GM18511 (cell line): ENCODE measurements at regions not wholly inside any gene's neighbourhood (a gene's known extent, or its start where the extent isn't known, plus 50 kb on each side); places are given as distances from the start of the nearest gene placed in this dataset.
"Not testable (repeated sequence)": the region's sequence is repeated elsewhere in the genome, so short reads cannot be mapped to it uniquely, and the experiment has no call there.

ENCODE experiments used
- ATAC-seq: cut with Tn5 transposase; IDR thresholded peaks from one replicate; pipeline ENCODE4 v1.9.1; 2021; ENCODE audit warnings: mild to moderate bottlenecking, moderate library complexity; ENCODE audit not compliant: unreplicated experiment

DNA sequence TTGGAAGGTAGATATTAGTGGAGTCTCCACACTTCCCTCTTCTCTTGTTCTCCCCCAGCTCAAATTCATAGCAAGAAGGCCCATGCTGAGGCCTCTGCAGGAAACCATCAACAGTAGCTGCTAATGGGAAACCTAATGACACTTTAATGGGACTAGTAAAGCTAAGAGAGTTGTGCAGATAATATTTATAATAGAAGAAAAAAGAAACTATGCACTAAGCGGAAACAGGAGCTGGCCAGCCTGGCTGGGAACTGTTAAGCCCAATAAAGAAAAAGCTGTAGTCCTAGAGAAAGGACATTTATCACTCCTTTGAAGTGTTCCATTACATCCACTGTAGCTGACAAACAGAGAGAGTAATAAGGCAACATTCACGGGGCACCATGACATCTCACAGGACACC lies 229.6 kb downstream of the IGSF11 start:
- ATAC-seq: no peak

DNA sequence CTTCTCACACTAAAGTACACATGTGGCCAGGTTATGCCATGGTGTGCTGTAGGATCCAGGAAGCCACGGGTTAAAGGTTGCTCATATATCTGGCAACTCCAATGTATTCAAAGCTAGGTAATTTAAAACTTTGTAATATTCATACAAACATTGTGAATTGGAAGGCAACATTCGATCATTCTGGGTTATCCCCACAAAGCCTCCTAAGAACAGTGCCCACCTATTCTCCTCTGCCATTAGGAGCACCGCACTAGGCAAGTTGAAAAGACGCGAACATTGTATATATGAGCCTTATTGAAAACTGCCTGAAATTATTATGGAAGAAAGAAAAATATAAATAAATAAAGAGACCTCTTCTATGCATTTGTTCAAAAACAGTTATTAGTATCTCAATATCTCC lies 228.2 kb downstream of the IGSF11 start:
- ATAC-seq: no peak

DNA sequence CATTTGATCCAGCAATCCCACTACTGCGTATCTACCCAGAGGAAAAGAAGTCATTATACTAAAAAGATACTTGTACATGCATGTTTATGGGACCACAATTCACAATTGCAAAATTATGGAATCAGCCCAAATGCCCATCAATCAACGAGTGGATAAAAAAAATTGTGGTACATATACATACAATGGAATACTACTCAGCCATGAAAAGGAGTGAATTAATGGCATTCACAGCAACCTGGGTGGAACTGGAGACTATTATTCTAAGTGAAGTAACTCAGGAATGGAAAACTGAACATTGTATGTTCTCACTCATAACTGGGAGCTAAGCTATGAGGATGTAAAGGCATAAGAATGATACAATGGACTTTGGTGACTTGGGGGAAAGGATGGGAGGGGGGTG lies 227.3 kb downstream of the IGSF11 start:
- not testable (repeated sequence) for ATAC-seq

DNA sequence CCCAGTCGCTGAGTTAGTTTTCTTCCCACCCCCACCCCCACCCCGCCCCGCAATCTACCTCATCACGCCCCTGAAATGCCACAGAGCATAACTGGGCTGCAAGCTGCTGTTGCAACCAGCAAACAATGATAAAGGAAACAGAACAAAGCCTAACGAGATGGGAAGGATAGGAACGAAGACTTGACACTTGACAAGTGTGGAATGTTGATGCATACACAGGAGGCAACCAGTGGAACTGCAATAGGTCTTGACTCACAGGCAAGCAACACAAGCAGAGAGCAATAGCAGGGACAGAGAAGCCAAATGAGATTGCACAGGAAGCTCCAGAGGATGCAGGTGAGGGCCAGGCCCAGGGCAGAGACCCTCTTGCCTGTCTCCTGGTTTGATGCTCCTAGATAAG lies 225.9 kb downstream of the IGSF11 start:
- ATAC-seq: no peak

DNA sequence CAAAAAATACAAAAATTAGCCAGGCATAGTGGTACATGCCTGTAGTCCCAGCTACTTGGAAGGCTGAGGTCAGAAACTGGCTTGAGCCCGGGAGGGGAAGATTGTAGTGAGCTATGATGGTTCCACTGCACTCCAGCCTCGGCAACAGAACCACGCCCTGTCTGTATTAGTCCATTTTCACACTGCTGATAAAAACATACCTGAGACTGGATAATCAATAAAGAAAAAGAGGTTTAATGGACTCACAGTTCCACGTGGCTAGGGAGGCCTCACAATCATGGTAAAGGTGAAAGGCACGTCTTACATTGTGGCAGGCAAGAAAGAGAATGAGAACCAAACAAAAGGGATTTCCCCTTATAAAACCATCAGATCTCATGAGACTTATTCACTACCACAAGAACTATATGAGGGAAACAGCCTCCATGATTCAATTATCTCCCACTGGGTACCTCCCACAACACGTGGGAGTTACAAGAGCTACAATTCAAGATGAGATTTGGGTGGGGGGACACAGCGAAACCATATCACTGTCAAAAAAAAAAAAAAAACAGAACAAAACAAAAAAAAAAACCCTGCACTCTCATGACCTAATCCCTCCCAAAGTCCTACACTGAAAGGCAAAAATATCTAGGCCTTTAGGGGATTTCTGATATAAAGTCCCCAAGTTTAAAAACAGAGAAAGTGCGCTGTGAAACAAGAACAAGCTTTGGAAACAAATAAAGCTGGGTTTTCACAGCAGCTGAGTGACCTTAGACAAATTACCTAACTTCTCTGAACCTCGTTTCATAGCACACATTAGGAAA lies 224.7 kb downstream of the IGSF11 start:
- ATAC-seq: peak; percentile 62

DNA sequence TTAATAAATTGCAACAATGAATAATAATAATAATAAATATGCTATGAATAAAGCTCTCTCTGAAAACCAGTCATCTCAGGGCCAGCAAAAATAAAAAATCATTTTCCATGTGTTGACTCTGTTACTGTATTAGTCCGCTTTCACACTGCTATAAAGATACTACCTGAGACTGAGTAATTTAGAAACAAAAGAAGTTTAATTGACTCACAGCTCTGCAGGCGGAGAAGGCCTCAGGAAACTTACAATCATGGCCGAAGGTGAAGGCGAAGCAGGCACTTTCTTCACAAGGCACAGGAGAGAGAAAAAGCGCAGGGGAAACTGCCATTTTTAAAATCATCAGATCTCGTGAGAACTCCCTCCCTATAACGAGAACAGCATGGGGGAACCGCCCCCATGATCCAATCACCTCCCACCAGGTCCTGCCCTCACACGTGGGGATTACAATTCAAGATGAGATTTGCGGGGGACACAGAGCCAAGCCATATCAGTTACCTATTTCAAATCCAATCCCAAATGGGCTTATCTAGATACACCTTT lies 224.1 kb downstream of the IGSF11 start:
- peak; percentile 16 for ATAC-seq

DNA sequence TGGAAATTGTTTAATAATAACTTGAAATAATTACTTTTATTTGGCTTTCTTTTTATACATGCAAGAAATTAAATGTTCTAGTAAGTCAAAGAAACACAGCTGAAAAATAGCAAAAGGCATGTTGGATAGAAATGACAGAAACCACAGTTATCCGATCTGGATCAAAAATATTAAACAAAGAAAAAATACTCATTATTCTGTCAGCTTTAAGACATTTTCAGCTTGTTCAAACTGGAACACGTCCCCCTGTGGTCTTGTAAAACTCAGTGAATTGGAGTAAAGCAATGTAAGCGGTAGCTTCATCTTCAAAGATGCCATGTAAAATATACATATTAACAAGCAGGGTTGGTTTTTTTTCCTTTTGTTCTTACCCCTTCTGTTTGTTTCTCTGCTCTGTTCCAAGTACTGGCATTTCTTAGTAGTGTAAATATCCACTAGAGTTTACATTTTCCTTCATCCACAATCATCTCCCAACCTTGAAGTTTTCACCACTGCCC lies 223.4 kb downstream of the IGSF11 start:
- no peak for ATAC-seq

DNA sequence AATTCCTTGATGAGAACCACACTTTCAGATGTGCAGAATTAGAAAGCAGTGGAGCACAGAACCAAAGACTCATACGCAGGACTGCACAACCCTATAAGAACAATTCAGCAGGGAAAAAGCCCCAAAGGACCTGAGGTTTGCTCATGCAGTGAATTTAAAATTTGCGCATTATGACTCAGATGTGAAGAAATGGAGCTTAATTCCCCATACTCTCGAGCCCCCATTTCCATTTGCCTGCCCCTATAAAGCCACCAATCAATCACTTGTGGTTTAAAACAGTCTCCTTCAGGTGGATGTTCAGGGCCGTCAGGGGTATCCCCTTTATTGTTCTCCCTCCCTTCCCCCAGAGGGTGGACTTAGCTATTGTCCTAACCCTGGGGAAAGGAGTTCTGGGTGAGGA lies 221.2 kb downstream of the IGSF11 start:
- no peak for ATAC-seq

DNA sequence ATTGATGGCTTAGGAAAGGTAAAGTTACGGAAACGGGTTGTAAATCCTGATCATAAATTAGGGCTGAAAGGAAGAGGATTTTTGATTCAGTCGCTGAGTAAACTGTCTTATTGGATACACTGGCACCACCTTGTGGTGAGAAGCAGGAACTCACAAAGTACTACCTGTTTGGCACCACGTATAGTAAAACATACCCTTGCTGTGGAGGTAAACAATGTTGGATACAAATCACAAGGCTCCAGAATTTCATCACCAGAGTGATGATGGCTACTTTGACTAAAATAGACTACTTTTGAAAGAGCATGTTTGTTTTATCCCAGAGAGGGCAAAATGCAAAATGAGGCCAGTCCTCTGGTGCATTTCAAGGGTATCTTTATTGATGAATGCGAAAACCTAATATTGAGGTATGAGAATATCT lies 216.9 kb downstream of the IGSF11 start:
- peak; percentile 88 for ATAC-seq

DNA sequence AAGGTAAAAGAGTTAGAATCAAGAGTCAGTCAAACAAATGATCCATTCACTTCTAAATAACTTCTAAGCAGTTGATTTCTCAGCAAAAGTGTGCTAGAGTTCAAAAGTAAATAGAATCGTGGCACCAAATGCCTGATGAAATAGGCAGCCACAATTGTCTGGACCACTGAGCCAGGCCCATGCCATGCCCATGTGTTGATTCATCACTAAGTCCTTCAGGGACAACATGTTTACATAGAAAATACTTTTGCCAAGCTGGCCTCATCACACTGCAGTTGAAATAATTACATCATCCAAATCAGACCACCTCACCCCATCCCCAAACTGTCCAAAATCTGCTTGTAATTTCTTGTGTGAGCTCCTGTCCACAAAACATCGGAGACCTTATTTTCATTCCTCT lies 216.3 kb downstream of the IGSF11 start:
- ATAC-seq: no peak

DNA sequence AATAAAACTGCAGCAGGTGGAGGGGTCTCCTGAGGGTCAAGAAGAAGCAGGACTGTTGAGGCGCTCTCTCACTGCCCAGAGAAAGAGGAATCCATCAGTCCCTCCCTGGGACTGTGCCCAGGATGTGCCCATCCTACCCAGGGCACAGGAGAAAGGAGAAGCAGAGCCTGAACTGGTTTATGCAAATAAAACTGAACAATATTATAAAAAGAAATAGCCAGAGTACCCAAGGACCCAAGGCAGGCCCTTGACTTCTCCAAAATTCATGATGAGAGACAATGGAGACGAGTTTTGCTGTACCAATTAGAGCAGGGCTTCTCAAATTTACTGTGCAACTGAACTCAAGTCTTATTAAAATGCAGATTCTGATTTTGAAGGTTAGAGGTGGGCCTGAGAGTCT lies 211.0 kb downstream of the IGSF11 start:
- ATAC-seq: no peak

DNA sequence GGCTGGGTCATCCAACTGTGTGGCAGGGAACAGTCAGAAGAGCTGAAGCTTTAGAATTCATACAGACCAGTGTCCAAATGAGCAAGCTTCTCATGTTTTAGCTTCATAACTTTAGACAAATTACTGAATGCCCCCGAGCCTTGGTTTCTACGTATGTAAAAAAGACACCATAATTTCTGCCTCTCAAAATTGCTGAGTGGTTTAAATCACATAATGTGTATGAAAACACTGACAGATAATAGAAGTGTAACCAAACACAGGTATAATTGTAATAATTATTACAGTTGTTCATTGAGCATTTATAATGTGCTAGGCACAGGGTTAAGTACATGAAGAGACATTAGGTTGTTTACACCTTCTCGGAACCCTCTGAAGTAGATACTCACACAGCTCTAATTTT lies 207.2 kb downstream of the IGSF11 start:
- no peak for ATAC-seq

DNA sequence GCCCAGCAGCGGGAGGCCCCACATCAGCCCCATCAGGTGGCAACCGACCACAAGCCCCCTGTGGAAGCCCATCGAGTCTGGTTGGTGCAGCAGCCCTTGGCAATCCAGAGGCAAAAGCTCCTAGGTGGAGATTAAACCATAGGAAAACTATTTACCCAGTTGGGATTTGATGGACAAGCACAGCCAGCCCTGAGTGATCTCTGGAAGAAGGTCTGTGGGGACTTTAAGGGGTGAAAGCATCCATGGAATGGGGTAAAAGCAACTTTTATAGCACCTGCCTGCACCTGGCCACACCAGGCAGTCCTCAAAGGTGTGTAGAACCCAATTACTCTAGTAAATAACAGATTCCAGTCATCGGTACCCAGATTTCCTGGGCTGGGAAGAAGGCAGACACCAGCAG lies 206.3 kb downstream of the IGSF11 start:
- ATAC-seq: no peak

DNA sequence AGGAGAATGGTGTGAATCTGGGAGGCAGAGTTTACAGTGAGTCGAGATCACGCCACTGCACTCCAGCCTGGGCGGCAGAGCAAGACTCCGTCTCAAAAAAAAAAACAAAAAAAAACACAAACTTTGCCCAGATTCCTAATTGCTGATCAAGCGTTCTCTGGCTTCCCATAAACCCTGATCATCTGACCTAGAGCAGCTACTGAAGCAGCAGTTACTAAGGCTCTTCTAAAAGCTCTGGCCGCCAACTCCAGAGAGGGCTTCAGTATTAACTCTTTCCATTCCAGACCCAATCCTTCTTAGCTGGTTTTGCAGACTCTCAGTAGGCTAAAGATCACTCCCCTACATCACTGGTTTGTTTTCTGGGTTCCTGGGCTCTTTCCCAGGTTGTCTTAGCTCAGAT lies 201.6 kb downstream of the IGSF11 start:
- ATAC-seq: no peak

DNA sequence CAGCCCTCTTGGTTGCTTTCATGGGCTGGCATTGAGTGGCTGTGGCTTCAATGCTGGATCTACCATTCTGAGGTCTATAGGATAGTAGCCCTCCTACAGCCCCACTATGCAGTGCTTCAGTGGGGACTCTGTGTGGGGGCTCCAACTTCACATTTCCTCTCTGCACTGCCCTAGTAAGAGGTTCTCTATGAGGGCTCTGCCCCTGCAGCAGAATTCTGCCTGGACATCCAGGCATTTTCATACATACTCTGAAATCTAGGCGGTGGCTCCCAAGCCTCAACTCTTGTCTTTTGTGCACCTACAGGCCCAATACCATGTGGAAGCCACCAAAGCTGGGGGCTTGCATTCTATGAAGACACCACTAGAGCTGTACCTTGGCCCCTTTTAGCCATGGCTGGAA lies 195.8 kb downstream of the IGSF11 start:
- ATAC-seq: no peak

DNA sequence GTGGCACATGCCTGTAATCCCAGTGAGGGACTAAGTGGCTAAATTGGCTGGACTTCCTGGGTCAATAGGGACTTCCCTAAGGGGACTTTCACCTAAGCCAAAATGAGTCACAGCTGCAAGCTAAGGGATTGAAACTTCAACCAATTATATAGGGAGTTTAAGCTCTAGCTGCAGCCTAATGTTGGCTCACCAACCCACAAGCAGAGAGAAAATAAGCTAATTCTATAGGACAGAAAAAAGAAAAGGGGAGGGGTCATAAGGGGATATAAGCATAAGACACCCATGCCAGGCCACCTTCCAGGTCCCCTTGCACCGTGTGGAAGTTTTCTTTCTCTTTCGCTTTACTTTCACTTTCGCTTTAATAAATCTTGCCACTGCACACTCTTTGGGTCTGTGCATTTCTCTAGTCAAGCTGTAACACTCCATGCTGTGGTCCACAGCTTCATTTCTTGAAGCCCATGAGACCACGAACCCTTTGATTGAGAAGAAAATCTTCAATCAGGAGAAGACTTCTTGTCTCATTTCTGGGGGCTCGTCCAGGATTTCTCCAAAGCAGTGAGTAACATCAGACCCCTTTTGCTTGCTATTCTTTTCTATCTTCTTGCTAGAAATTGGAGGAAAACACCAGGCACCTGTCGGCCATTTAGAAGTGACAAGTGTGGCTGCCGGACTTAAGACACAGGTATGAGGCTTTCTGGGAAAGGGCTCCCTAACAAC lies 192.3 kb downstream of the IGSF11 start:
- ATAC-seq: peak; percentile 49

DNA sequence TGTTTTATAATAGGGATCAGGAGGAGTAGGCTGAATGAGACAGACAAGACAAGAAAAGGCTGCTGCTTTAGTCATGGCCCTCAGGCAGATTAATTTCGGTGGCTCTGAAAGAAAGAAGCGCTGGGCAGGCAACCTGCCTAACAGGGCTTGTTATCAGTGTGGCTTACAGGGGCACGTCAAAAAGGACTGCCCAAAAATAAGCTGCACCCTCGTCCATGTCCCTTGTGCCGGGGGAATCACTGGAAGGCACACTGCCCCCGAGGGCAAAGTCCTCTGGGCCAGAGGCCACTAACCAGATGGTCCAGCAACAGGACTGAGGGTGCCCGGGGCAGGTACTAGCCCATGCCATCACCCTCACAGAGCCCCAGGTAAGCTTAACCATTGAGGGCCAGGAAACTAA lies 188.5 kb downstream of the IGSF11 start:
- no peak for ATAC-seq
